ENCODE measurements at regions not wholly inside any gene's neighbourhood (a gene's known extent, or its start where the extent isn't known, plus 50 kb on each side); places are given as distances from the start of the nearest gene placed in this dataset.

DNA sequence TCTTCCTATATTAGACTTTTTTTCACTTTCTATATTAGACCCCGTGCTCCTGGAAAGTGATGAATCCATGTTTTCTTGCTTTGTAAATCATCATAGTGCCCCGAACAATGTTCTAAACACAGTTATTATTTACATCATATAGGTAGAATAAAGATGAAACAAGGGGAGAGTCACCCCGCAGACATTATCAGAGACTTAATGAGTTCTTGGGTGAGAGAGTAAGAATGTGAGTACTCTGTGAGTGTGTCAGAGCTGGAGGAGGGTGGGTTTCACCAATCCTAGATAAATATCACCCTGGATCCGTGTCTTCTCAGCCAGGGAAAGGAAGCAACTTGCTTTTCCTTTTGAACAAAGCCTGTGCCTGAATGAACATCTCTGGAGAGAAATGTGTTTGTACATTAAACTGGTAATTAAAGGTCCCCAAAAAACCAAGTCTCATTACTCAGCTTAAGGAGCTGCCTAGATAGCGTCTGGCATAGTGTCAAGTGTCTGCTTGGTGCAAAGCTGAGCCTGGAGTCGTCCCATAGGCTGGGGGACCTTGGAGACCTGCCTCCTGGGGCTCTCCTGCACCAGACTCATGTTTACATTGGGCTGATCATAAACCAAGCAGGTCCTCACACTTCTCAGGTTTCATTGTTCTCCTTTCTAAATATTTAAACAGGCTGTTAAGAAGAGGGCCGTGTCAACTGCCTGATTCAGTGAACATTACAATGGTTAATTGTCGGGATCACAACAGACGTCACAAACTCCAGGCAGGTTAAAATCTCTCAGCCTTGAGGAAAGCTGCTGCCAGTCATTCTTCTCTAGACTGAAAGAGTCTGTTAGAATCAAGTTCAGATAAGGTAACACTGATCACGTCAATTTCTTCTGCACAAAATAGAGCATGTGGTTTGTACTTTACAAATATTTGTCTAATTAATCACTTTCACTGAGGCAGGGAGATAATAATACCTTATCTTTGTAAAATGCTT, 179.7 kb upstream of the MYLIP start:
- DNase-seq (ENCODE audit: low read depth, low spot score), result no peak
- in situ Hi-C loops (cut with HindIII; ENCODE audit: low sequenced_read_pairs), result no loop called here
- H3K4me3 ChIP-seq (ENCODE audit: low read depth, low read length), result no peak overlapping the region
- TF ChIP-seq, protein P1, sequence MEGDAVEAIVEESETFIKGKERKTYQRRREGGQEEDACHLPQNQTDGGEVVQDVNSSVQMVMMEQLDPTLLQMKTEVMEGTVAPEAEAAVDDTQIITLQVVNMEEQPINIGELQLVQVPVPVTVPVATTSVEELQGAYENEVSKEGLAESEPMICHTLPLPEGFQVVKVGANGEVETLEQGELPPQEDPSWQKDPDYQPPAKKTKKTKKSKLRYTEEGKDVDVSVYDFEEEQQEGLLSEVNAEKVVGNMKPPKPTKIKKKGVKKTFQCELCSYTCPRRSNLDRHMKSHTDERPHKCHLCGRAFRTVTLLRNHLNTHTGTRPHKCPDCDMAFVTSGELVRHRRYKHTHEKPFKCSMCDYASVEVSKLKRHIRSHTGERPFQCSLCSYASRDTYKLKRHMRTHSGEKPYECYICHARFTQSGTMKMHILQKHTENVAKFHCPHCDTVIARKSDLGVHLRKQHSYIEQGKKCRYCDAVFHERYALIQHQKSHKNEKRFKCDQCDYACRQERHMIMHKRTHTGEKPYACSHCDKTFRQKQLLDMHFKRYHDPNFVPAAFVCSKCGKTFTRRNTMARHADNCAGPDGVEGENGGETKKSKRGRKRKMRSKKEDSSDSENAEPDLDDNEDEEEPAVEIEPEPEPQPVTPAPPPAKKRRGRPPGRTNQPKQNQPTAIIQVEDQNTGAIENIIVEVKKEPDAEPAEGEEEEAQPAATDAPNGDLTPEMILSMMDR (IDR thresholded peaks at IDR 0.05; ENCODE audit: low read depth, low read length), result no peak

DNA sequence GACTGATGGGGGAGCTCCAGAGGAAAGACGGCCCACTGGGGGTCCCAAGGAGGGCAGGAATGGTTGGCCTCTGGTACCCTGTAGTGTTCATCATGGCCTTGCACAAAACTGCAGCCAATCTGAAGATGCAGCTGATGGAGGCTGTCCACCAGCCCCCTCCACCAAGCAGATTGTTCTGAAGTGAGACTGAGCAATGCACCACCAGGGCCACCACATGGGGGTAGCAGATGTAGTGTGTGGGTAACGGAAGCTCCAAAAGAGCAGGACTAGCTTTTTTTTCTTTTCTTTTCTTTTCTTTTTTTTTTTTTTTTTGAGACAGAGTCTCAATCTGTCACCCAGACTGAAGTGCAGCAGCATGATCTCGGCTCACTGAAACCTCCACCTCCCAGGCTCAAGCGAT, 181.0 kb upstream of the MYLIP start:
- TF ChIP-seq, protein P1 (IDR thresholded peaks at IDR 0.05; ENCODE audit: low read depth, low read length), result no peak
- no peak overlapping the region for H3K4me3 ChIP-seq (ENCODE audit: low read depth, low read length)
- in situ Hi-C loops (cut with HindIII; ENCODE audit: low sequenced_read_pairs), result no loop called here
- no peak for DNase-seq (ENCODE audit: low read depth, low spot score)

DNA sequence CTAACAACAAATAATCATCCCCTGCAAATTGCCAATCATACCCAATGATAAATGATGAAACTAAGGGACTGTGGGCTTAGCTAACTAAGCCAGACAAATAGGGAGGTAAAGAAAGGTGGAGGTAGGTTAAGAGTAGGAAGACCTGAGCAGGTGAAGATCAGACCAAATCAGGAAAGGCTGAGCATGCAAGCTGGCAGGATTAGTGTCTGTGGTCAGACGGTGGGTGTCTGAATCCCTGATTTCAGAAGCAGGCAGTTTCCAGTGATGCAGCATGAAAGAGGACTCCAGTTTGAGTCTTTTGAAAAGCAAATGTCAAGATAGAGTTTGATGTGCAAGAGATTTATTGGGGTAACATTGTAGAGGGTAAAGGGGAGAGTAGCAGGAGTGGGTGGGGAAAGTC, 181.4 kb upstream of the MYLIP start:
- no peak for DNase-seq (ENCODE audit: low read depth, low spot score)
- TF ChIP-seq, protein P1 (IDR thresholded peaks at IDR 0.05; ENCODE audit: low read depth, low read length), result no peak
- H3K4me3 ChIP-seq (ENCODE audit: low read depth, low read length), result no peak overlapping the region
- in situ Hi-C loops (cut with HindIII; ENCODE audit: low sequenced_read_pairs), result no loop called here

DNA sequence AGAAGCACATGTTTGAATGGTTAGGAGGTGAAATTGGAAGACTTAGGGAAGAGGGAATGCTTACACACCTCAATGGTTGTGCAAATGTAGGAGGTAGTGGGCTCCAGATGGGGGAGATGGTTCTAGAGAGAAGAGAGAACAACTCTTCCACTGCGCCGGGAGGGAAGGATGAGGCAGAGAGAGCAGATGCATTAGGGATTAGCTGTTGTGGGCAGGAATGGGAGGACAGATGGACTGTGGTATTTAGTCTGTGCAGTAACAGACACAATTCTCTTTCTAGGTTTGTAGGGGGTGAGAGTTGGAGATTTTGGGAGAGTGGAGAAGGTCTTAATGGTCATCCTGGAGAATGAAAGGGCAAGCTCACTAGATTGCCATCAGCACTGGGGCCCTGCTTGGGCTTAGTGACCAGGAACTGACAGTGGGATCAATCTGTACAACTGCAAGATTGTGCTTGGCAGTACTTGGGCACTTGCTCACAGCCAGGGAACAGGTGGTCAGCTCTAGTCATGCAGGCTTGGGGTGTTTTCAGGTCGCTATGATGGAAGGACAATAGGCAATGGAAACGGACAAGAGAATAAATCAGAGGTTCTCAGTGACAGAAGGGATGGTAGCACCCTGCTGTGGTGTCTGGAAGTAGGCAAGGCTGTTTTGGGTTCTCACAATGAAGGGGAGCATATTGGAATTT, 182.0 kb upstream of the MYLIP start:
- TF ChIP-seq, protein P1 (IDR thresholded peaks at IDR 0.05; ENCODE audit: low read depth, low read length), result no peak

DNA sequence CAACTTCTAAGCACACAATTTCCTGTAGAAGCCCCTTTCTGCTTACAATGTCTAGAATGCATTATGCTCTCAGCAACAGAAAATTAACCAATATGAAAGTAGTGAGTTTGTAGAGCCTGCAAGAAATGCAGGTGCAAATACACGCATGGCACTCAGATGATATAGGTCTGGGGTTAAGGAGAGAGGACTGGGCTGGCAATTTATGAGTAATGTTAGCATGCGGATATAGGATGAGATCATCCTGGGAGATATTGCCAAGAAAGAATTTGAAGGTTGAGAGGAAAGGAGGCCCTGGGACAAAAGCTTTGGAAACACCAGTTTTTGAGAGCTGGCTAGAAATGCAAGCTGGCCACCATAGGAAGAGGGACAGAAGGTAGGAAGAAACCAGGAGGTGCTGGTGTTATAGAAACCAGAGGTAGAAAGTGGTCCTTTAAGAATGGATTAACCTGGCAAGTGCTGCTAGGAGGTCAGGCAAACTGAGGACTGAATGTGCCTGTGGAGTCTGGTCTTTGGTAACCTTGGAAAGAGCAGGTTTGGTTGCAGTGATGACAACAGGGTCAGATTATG, 183.2 kb upstream of the MYLIP start:
- TF ChIP-seq, protein P1 (IDR thresholded peaks at IDR 0.05; ENCODE audit: low read depth, low read length), result no peak
- in situ Hi-C loops (cut with HindIII; ENCODE audit: low sequenced_read_pairs), result no loop called here
- DNase-seq (ENCODE audit: low read depth, low spot score), result peak; percentile 26

More for the DNA sequence above, 182.0 kb upstream of the MYLIP start:
- no peak overlapping the region for H3K4me3 ChIP-seq (ENCODE audit: low read depth, low read length)
- DNase-seq (ENCODE audit: low read depth, low spot score), result no peak
- in situ Hi-C loops (cut with HindIII; ENCODE audit: low sequenced_read_pairs), result no loop called here

DNA sequence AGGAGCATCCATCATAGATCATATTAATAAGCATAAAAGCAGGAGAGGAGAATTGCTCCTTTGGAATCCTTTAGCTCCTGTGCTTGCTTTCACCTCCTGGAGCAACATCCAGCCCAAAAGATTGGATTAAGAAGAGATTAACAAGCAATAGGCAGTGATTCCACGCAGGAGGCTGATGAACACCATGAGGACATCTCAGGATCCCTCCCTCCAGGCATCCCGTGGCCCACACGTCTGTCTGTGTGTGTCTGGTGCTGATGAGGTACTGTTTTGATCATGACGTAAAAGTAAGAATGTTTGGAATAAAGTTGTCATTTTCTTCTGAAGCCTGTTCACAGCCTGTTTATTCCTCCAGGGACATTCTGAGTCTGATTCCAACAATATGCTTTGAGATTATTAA, 185.5 kb upstream of the MYLIP start:
- in situ Hi-C loops (cut with HindIII; ENCODE audit: low sequenced_read_pairs), result no loop called here
- no peak for DNase-seq (ENCODE audit: low read depth, low spot score)
- TF ChIP-seq, protein P1 (IDR thresholded peaks at IDR 0.05; ENCODE audit: low read depth, low read length), result no peak
- no peak overlapping the region for H3K4me3 ChIP-seq (ENCODE audit: low read depth, low read length)

More for the DNA sequence above, 183.2 kb upstream of the MYLIP start:
- H3K4me3 ChIP-seq (ENCODE audit: low read depth, low read length), result no peak overlapping the region

Measured in astrocyte of the spinal cord (primary cell).